Endodermal cell (in vitro differentiated cells): ENCODE measurements at regions not wholly inside any gene's neighbourhood (a gene's known extent, or its start where the extent isn't known, plus 50 kb on each side); places are given as distances from the start of the nearest gene placed in this dataset.

Experiments
- DNase-seq: peaks from one replicate; pipeline ENCODE4 v3.0.0-alpha.2; 2017
- H3K27ac ChIP-seq: 2 replicates; pipeline ENCODE4 v1.5.1; 2013; ENCODE audit warnings: mild to moderate bottlenecking, low read depth, low read length, moderate library complexity
- H3K27me3 ChIP-seq: 2 replicates; pipeline ENCODE4 v1.6.1; 2013; ENCODE audit warnings: mild to moderate bottlenecking, low read length, moderate library complexity; ENCODE audit not compliant: insufficient read depth, control insufficient read depth, poor library complexity, severe bottlenecking
- H3K36me3 ChIP-seq: 2 replicates; pipeline ENCODE4 v1.7.0; 2013; ENCODE audit warnings: mild to moderate bottlenecking, low read length, moderate library complexity; ENCODE audit not compliant: control insufficient read depth, insufficient read depth
- H3K4me1 ChIP-seq: one replicate; pipeline ENCODE4 v1.7.0; 2013; ENCODE audit warnings: low read length; ENCODE audit not compliant: control insufficient read depth, insufficient read depth
- H3K4me3 ChIP-seq: 2 replicates; pipeline ENCODE4 v1.5.1; 2013; ENCODE audit warnings: mild to moderate bottlenecking, low read length, moderate library complexity
- H3K9ac ChIP-seq: 2 replicates; pipeline ENCODE4 v1.6.1; 2013; ENCODE audit warnings: mild to moderate bottlenecking, low read length, moderate library complexity; ENCODE audit not compliant: poor library complexity, severe bottlenecking; ENCODE audit errors: extremely low read depth
- H3K9me3 ChIP-seq: 2 replicates; pipeline ENCODE4 v1.6.1; 2013; ENCODE audit warnings: mild to moderate bottlenecking, low read length, moderate library complexity; ENCODE audit not compliant: control insufficient read depth
- H3K27ac Mint-ChIP-seq: 2 replicates; pipeline ENCODE4 v1.8.0; 2020; ENCODE audit warnings: mixed read lengths
- H3K27me3 Mint-ChIP-seq: 2 replicates; pipeline ENCODE4 v1.8.0; 2021; ENCODE audit warnings: mild to moderate bottlenecking, mixed read lengths; ENCODE audit not compliant: insufficient read depth
- H3K36me3 Mint-ChIP-seq: 2 replicates; pipeline ENCODE4 v1.8.0; 2020; ENCODE audit warnings: low read depth, mixed read lengths
- H3K4me1 Mint-ChIP-seq: 2 replicates; pipeline ENCODE4 v1.8.0; 2020; ENCODE audit warnings: mixed read lengths
- H3K4me3 Mint-ChIP-seq: 2 replicates; pipeline ENCODE4 v1.8.0; 2020; ENCODE audit warnings: mild to moderate bottlenecking, moderate library complexity, mixed read lengths
- H3K9me3 Mint-ChIP-seq: 2 replicates; pipeline ENCODE4 v1.8.0; 2020; ENCODE audit warnings: mild to moderate bottlenecking, mixed read lengths
- WGBS, 2 experiments: methylation state at CpG; one replicate each; pipeline versions ENCODE4 v1.1.5 to v1.1.7; 2013; ENCODE audit warnings: missing lambda C conversion rate in 2 of 2, mixed read lengths in 1 of 2; ENCODE audit not compliant: insufficient coverage in 1 of 2, insufficient read length in 1 of 2; 5-methylcytosine and 5-hydroxymethylcytosine counted together
- TF ChIP-seq, protein P1 (sequence below): fragments of 200-600 bp; sonication (generic); conservative IDR thresholded peaks from 2 replicates; pipeline ENCODE4 v1.5.0; 2021; ENCODE audit warnings: antibody characterized with exemption, mild to moderate bottlenecking

DNA sequence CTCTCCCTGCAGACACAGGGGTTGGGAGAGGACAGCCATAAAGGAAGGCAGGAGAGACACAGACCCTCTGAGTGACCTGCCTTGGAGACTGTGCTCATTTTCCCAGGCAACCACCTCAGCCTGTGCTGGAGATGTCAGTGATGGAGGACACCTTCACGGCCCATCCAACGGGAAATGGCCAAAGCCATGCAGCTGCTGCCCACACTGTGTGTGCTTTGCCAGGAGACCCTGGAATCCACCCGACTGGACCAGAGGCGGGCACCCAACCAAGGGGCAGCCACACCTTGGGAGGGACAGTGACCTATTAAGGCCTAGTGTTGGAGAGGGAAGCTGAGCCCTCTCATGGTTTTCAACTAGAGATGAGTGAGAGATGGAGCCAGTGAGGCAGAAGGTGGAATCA is 192.5 kb downstream of the SMAD2 start:
- peaks cover 4% of the 10 kb centered on the region for H3K9me3 Mint-ChIP-seq
- H3K36me3 Mint-ChIP-seq = no peaks in the 10 kb centered on the region
- H3K27me3 Mint-ChIP-seq = peaks cover 8% of the 10 kb centered on the region
- H3K4me1 ChIP-seq = no peaks in the 10 kb centered on the region
- H3K27ac ChIP-seq = no peak overlapping the region
- peak; percentile 14 for DNase-seq
- H3K4me3 Mint-ChIP-seq = no peak overlapping the region
- no peak overlapping the region for H3K4me3 ChIP-seq
- no peaks in the 10 kb centered on the region for H3K27me3 ChIP-seq
- no peak overlapping the region for H3K9ac ChIP-seq
- WGBS, 2 experiments = 92 to 96% methylated on average over 4 of the region's 4 CpGs
- TF ChIP-seq, protein P1, sequence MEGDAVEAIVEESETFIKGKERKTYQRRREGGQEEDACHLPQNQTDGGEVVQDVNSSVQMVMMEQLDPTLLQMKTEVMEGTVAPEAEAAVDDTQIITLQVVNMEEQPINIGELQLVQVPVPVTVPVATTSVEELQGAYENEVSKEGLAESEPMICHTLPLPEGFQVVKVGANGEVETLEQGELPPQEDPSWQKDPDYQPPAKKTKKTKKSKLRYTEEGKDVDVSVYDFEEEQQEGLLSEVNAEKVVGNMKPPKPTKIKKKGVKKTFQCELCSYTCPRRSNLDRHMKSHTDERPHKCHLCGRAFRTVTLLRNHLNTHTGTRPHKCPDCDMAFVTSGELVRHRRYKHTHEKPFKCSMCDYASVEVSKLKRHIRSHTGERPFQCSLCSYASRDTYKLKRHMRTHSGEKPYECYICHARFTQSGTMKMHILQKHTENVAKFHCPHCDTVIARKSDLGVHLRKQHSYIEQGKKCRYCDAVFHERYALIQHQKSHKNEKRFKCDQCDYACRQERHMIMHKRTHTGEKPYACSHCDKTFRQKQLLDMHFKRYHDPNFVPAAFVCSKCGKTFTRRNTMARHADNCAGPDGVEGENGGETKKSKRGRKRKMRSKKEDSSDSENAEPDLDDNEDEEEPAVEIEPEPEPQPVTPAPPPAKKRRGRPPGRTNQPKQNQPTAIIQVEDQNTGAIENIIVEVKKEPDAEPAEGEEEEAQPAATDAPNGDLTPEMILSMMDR = no peak
- H3K36me3 ChIP-seq = no peaks in the 10 kb centered on the region
- no peaks in the 10 kb centered on the region for H3K9me3 ChIP-seq
- peaks cover 6% of the 10 kb centered on the region for H3K4me1 Mint-ChIP-seq
- no peak overlapping the region for H3K27ac Mint-ChIP-seq

DNA sequence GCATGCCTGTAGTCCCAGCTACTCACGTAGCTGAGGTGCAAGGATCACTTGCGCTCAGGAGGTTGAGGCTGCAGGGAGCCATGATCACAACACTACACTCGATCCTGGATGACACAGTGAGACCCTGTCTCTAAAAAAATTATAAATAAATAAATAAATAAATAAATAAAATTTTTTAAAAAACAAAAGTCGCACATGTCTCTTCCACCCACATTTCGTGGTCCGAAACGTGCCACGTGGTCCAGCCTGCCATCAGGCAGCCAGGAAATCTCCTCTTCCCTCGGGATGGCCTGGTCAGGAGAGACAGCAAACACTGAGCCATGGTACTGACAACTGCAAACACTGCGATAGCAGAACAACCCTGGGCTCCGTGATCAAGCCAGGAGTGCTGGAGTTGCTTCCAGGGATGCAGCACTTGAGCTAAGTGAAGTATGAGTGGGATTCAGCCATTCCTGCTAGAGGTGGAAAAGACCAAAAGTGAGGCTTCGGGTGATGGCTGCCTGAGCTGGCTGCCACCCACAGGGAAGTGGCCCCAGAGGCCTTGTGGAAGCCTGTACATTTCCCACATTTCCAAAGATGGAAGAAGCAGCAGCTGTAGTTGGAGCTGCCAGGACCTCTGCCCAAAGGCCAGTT is 193.1 kb downstream of the SMAD2 start:
- WGBS, 2 experiments = 93% methylated on average over 7 to 11 of the region's 12 CpGs
- DNase-seq = peak; percentile 14
- TF ChIP-seq, protein P1 = no peak

DNA sequence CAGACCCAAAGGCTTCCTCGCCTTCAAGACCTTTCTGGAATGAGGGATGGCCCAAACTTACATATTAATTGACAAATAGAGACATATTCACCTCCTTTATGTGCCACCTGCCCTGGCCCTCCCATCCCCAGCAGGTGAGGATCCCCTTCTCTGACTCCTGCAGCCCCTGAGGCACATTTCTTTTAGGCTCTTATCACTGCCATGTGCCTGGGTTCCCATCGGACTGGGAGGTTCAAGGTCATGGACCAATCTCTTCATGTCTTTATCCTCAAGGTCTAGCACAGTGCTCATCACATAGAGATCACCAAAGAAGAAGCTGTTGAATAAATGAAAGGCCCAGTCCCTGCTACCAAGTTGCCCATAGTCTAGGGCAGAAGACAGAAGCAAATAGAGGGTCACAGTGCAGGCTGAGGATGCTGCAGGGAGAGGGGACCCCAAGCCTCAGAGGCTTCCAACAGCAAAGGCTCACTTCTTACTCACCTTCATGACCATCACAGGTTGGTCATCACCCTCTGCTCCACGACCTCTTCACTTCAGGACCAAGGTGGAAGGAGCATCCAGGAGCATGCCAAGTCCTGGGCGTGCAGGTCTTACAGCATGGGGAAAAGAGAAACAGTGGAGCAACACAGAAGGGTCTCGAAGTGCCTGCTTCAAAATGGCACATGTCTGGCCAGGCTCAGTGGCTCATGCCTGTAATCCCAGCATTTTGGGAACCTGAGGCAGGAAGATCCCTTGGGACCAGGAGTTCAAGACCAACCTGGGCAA is 193.9 kb downstream of the SMAD2 start:
- peak; percentile 26 for DNase-seq
- TF ChIP-seq, protein P1 = no peak
- WGBS, 2 experiments = 87 to 93% methylated on average over 5 of the region's 5 CpGs
- Histone ChIP-seq H3K36me3 (no peaks in the 10 kb centered on the region), H3K27ac (no peak overlapping the region), H3K9me3 (no peaks in the 10 kb centered on the region), H3K9ac (no peak overlapping the region), H3K4me1 (no peaks in the 10 kb centered on the region), H3K4me3 (no peak overlapping the region), H3K27me3 (no peaks in the 10 kb centered on the region)
- Mint-ChIP-seq H3K9me3 (peaks cover 4% of the 10 kb centered on the region), H3K4me1 (peaks cover 6% of the 10 kb centered on the region), H3K4me3 (no peak overlapping the region), H3K36me3 (no peaks in the 10 kb centered on the region), H3K27me3 (peaks cover 8% of the 10 kb centered on the region), H3K27ac (no peak overlapping the region)

More for the DNA sequence above, 193.1 kb downstream of the SMAD2 start:
- Mint-ChIP-seq H3K4me3 (no peak overlapping the region), H3K4me1 (peaks cover 6% of the 10 kb centered on the region), H3K9me3 (peaks cover 4% of the 10 kb centered on the region), H3K36me3 (no peaks in the 10 kb centered on the region), H3K27ac (no peak overlapping the region), H3K27me3 (peaks cover 8% of the 10 kb centered on the region)
- no peaks in the 10 kb centered on the region for H3K27me3 ChIP-seq
- H3K9ac ChIP-seq = no peak overlapping the region
- no peaks in the 10 kb centered on the region for H3K9me3 ChIP-seq
- no peaks in the 10 kb centered on the region for H3K36me3 ChIP-seq
- H3K4me3 ChIP-seq = no peak overlapping the region
- H3K27ac ChIP-seq = no peak overlapping the region
- no peaks in the 10 kb centered on the region for H3K4me1 ChIP-seq
